ENCODE measurements at regions not wholly inside any gene's neighbourhood (a gene's known extent, or its start where the extent isn't known, plus 50 kb on each side); places are given as distances from the start of the nearest gene placed in this dataset.

GRCh38 chr6:14475306-14475705 is 357.7 kb downstream of the CD83 start:
- TF ChIP-seq EZH2phosphoT487 (IDR thresholded peaks at IDR 0.05; ENCODE audit: borderline replicate concordance) (no peak), CTCF (IDR thresholded peaks at IDR 0.05 in 2 of 3, conservative IDR thresholded peaks at IDR 0.05 in 1 of 3; ENCODE audit: borderline replicate concordance in 1 of 3, insufficient read depth in 1 of 3, low read depth in 2 of 3, low read length in 2 of 3) (no peak), POLR2A (IDR thresholded peaks at IDR 0.05; ENCODE audit: borderline replicate concordance, extremely low read depth, insufficient read depth, insufficient read length) (no peak), SP1 (IDR thresholded peaks at IDR 0.05; ENCODE audit: low read depth) (no peak), POLR2AphosphoS5 (IDR thresholded peaks at IDR 0.05; ENCODE audit: low read depth, low read length) (no peak), EZH2 (IDR thresholded peaks at IDR 0.05) (no peak), REST (IDR thresholded peaks at IDR 0.05; ENCODE audit: low read depth) (no peak), YY1 (IDR thresholded peaks at IDR 0.05; ENCODE audit: extremely low read depth, insufficient replicate concordance, low read depth, low read length) (no peak), MAX (IDR thresholded peaks at IDR 0.05) (no peak)

Data from HCT116 (cell line).